WTC11 (cell line): ENCODE measurements at regions not wholly inside any gene's neighbourhood (a gene's known extent, or its start where the extent isn't known, plus 50 kb on each side); places are given as distances from the start of the nearest gene placed in this dataset.

Experiments used
- CTCF ChIP-seq: fragments of 200-600 bp; IDR thresholded peaks from 2 replicates; pipeline ENCODE4 v1.8.0; 2022; ENCODE audit warnings: antibody characterized with exemption
- ZNF425 ChIP-seq: fragments of 250-450 bp; sonication (Bioruptor Pico); conservative IDR thresholded peaks from 2 replicates; pipeline ENCODE4 v1.9.0; 2021; ENCODE audit warnings: mild to moderate bottlenecking

GRCh38 chr1:2955652-2956051 is 65.6 kb upstream of the ACTRT2 start:
- TF ChIP-seq CTCF (no peak), ZNF425 (CRISPR knock-in tag) (no peak)
